VCaP (cell line): ENCODE measurements at regions not wholly inside any gene's neighbourhood (a gene's known extent, or its start where the extent isn't known, plus 50 kb on each side); places are given as distances from the start of the nearest gene placed in this dataset.

Experiments
- H3K27ac ChIP-seq: fragments of 450-650 bp; 2 replicates; pipeline ENCODE4 v1.5.1; 2017
- TF ChIP-seq, protein P1 (sequence below): fragments of 450-650 bp; conservative IDR thresholded peaks from 2 replicates; pipeline ENCODE4 v1.5.1; 2017; ENCODE audit warnings: mild to moderate bottlenecking, moderate library complexity

DNA sequence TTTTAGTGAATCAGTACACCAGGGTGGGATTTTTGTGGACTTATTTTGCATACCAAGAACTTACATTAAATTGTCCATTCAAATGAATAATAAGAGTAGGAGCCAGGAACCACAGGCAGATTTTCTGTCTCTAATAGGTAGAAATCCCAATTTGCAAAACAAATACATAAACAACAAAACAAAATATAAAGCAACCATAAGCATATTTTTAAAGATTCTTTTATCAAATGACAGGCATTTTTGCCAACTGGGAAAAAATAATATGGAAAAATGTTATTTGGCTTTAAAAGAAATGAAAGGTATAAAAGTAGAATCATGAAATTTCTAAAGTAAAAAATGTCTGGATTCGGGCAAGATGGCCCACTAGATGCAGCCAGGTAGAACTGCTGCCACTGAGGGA is 71.2 kb upstream of the PDE7B start:
- H3K27ac ChIP-seq: no peak overlapping the region
- TF ChIP-seq, protein P1, sequence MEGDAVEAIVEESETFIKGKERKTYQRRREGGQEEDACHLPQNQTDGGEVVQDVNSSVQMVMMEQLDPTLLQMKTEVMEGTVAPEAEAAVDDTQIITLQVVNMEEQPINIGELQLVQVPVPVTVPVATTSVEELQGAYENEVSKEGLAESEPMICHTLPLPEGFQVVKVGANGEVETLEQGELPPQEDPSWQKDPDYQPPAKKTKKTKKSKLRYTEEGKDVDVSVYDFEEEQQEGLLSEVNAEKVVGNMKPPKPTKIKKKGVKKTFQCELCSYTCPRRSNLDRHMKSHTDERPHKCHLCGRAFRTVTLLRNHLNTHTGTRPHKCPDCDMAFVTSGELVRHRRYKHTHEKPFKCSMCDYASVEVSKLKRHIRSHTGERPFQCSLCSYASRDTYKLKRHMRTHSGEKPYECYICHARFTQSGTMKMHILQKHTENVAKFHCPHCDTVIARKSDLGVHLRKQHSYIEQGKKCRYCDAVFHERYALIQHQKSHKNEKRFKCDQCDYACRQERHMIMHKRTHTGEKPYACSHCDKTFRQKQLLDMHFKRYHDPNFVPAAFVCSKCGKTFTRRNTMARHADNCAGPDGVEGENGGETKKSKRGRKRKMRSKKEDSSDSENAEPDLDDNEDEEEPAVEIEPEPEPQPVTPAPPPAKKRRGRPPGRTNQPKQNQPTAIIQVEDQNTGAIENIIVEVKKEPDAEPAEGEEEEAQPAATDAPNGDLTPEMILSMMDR: no peak

DNA sequence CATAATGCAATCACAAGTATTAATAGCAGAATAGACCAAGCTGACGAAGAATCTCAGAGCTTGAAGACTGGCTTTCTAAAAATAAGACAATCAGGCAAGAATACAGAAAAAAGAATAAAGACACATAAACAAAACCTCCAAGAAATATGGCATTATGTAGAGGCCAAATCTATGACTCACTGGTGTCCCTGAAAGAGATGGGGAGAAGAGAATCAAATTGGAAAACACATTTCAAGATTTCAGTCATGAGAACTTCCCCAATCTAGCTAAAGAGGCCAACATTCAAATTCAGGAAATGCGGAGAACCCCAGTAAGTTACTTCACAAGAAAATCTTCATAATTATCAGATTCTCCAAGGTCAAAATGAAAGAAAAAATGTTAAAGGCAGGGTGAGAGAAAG is 69.0 kb upstream of the PDE7B start:
- TF ChIP-seq, protein P1: no peak

DNA sequence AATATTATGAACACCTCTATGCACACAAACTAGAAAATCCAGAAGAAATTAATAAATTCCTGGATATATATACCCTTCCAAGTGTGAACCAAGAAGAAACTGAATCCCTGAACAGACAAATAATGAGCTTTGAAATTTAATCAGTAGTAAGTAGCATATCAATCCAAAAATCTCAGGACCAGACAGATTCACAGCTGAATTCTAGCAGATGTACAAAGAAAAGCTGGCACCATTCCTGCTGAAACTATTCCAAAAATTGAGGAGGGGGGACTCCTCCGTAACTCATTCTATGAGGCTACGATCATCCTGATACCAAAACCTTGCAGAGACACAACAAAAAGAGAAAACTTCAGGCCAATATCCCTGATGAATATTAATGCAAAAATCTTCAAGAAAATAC is 67.0 kb upstream of the PDE7B start:
- TF ChIP-seq, protein P1: no peak
- no peak overlapping the region for H3K27ac ChIP-seq

More for the DNA sequence above, 69.0 kb upstream of the PDE7B start:
- no peak overlapping the region for H3K27ac ChIP-seq

DNA sequence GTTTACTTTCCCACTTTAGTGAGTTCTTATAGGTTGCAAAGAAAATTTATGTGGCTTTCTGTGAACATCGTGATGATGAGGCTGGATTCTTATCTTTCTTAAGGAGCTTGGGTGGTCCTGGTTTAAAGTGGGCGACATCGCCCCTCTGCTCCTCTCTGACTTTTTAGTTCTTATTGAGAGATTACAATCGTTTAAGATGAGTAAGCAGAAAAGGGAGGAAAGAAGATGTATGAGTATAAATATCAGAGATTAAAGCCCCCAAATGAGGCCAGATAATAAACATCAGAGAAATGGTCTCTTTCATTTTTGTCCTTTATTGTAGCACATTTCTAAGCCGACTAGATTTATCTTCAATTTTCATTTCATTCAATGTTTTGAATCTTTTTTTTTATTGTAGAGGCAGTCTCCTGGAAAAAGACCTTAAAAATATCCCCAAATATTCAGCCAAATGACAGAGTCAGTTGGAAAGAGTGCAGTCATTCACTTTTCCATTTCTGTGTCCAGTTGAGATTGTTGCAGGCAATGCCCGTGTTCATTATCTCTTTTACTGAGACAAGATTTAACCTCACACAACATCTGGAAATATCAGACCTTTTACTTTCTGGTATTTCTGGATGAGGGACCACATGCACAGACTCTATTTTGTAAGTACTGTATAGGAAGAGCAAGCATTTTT is 62.0 kb upstream of the PDE7B start:
- no peak overlapping the region for H3K27ac ChIP-seq
- TF ChIP-seq, protein P1: no peak

DNA sequence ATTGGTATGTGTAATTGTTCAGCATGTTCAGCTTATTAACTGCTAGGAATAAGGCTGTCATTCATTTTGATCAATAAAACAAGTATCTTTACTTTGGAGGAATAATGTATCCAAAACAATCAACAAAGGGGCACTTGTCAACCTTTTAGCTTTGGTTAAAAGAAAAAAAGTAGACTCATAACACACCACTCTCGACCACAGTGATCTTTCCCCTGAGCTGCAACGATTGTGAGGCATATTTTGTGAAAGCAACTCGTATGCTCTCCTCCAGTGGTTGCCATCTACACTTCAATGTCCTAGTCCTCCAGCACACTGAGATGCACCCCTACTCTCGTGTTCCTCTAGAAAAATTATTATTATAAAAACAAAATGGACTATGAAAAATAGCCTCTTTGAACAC is 60.1 kb upstream of the PDE7B start:
- no peak overlapping the region for H3K27ac ChIP-seq
- TF ChIP-seq, protein P1: no peak

DNA sequence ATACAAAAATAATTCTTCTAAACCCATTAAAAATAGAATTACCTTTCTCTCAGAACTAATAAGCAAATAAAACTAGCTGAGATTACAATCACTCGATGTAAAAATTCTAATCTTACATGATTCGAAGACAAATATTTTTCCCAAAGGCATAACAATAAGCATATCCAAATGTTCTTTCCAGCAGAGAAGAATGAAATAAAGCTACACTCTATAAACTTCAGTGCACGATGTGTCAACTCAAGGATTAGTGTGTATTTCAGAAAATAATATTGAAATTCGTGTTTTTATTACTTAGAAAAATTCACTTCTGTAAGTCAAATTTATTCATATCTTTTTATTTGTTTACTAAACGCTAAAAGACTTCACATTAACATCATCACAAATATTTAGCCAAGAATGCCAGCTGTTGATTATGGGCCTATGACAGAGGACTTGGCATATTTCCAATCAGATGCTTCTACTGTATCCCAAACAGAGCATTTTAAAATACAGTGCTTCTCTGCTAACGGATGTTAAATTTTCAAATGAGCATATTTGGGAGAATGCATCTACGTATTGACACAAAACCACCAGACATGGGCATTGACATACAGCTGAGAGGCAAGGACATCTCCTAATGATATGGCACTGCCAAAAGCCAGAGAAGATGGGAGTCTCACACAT is 54.7 kb upstream of the PDE7B start:
- H3K27ac ChIP-seq: no peak overlapping the region; the same call in 1 of the 2 replicates
- TF ChIP-seq, protein P1: no peak

DNA sequence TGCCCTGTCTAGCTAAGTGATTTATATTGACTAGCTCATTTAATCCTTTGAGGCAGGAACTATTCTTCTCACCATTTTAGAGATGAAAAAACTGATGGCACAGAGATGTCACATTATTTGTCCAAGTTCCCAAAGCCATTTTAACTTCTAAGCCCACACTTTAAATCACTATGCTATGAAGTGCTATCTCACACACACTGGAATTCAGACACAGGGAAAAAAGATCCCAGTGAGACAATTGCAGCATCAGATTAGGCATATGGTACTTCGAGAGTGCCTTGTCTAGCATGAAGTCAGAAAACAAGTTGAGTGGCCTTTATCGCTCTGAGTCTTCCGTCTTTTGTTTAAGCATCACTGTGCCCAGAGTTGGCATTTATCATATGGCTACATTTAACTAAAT is 54.1 kb upstream of the PDE7B start:
- TF ChIP-seq, protein P1: no peak
- H3K27ac ChIP-seq: no peak overlapping the region
